Prostate gland (tissue), 2 donors: ENCODE measurements at regions not wholly inside any gene's neighbourhood (a gene's known extent, or its start where the extent isn't known, plus 50 kb on each side); places are given as distances from the start of the nearest gene placed in this dataset.

Source experiments
- CTCF ChIP-seq, 4 experiments: fragments of 200-600 bp in 2 of 4; fragments of 450-650 bp in 2 of 4; sonication (generic) in 2 of 4; IDR thresholded peaks; 1 replicate in 3 of 4; 2 replicates in 1 of 4; pipeline ENCODE4 v1.5.1; 2016 to 2019; ENCODE audit warnings: antibody characterized with exemption in 4 of 4, mild to moderate bottlenecking in 2 of 4, moderate library complexity in 2 of 4
- POLR2AphosphoS5 ChIP-seq: sonication (generic); formaldehyde crosslinking; IDR thresholded peaks from one replicate; pipeline ENCODE4 v1.6.1; 2017; ENCODE audit warnings: antibody characterized with exemption

GRCh38 chr2:153179808-153180207 is 298.8 kb downstream of the RPRM start:
- TF ChIP-seq POLR2AphosphoS5 (no peak), CTCF (IDR thresholded peaks at IDR 0.05) (no peak)
